ENCODE measurements at regions not wholly inside any gene's neighbourhood (a gene's known extent, or its start where the extent isn't known, plus 50 kb on each side); places are given as distances from the start of the nearest gene placed in this dataset.

DNA sequence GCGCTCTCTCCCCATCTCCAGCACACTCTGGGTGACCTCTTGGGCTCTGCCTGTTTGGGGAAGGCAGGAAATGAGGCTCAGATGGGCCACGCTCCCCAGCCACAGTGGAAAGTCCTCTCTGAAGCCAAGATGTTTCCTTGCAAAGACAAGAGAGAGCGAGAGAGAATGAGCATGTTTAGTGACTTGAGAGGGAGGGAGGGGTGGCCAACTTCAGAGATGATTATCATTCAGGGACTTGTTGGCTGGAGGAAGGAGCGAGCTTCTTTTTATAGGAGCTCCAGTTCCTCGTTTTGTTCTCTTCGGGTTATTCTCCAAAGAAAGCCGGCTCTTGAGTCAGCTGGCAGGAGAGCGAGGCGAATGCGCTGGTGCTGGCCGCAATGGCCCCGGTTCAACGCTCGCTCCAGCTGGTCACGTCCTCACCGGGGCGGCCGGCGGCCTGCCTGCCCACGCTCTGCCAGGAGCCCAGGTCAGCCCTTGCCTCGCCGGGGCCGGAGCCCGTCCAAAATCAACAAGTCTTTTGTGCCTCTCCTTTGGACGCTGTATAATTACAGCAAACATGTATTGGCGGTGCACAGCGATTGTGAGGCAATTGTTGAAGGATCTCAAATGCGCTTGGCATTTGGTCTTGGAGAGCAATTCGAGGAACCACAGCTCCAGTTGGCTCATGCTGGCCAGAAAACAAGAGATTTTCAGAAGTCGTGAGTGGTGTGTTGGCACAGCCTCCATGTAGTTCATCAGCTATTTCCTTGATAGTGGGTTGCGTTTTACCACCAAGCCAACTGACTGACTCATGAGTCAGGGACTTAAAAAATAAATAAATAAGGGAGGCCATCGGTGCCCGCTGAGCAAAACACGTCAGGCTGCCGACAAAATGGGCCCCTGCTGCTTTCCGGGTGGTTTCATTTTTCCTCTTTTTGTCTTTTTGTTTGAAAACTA, 288.6 kb downstream of the UACA start:
- ChIA-PET CTCF (interaction anchor here (1.0 to 2.0 kb wide), 6 partner anchors 9 to 999 kb away, joined by 3 to 19 read pairs (median 4); no protein-coding TSS in a partner anchor), RAD21 (ENCODE audit: low non-redundant PET in 1 of 2, low total read pairs in 2 of 2, uncharacterized antibody in 2 of 2, unreplicated experiment in 2 of 2) (no interaction called here), POLR2A (interaction anchor here (0.6 to 1.2 kb wide), 3 partner anchors 11 to 882 kb away, joined by 3 to 4 read pairs (median 3); no protein-coding TSS in a partner anchor)
- H3K27ac ChIP-seq (ENCODE audit: low read depth, low read length) = peak overlapping the region; percentile 88
- H3K4me3 ChIP-seq (replicated peaks in 1 of 2; ENCODE audit: low read depth in 1 of 2, low read length in 2 of 2) = peak overlapping the region; percentile 19 to 48
- no TSS peak for BruUV-seq (replicated peaks)
- no peaks in the 10 kb centered on the region for H4K20me1 ChIP-seq (ENCODE audit: insufficient read depth)
- H3K4me1 ChIP-seq (ENCODE audit: control insufficient read depth in 1 of 2, insufficient read depth in 2 of 2, low read length in 2 of 2) = peaks cover 26 to 38% of the 10 kb centered on the region in 2 experiments
- ATAC-seq = peak; percentile 76
- H3K36me3 ChIP-seq (ENCODE audit: control insufficient read depth in 1 of 2, insufficient read depth in 2 of 2, low read length in 2 of 2) = no peaks in the 10 kb centered on the region
- no peaks in the 10 kb centered on the region for H3K79me2 ChIP-seq (ENCODE audit: insufficient read depth, low read length)
- intact Hi-C loops (cut with micrococcal nuclease) = no loop called here
- H3K4me2 ChIP-seq (ENCODE audit: low read length) = peak overlapping the region; percentile 82
- DNase-seq (ENCODE audit: low read depth, low spot score) = peak; percentile 82
- H3K9me3 ChIP-seq (ENCODE audit: control insufficient read depth in 1 of 2, insufficient read depth in 1 of 2, low read depth in 1 of 2, low read length in 2 of 2) = no peaks in the 10 kb centered on the region
- H3K27me3 ChIP-seq (ENCODE audit: insufficient read depth, low read length) = peaks cover 3% of the 10 kb centered on the region; the same call in 1 of the 2 replicates
- no peaks in the 10 kb centered on the region for H3K9me2 ChIP-seq (ENCODE audit: insufficient read depth)
- H2AFZ ChIP-seq (ENCODE audit: low read depth, low read length, poor library complexity, severe bottlenecking) = peak overlapping the region; percentile 88
- H3K9ac ChIP-seq (ENCODE audit: low read length) = peak overlapping the region; percentile 45
- TF ChIP-seq SP1 (IDR thresholded peaks at IDR 0.05; ENCODE audit: low read depth) = peak; percentile 82
- TF ChIP-seq CBX3 (IDR thresholded peaks at IDR 0.05; ENCODE audit: low read depth) = peak; percentile 78
- TF ChIP-seq ZNF274 (IDR thresholded peaks at IDR 0.05; ENCODE audit: low read depth, low read length) = no peak
- TF ChIP-seq, protein P1, sequence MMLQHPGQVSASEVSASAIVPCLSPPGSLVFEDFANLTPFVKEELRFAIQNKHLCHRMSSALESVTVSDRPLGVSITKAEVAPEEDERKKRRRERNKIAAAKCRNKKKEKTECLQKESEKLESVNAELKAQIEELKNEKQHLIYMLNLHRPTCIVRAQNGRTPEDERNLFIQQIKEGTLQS (IDR thresholded peaks at IDR 0.05) = no peak
- TF ChIP-seq EGR1 (IDR thresholded peaks at IDR 0.05; ENCODE audit: low read depth) = peak; percentile 74
- TF ChIP-seq FOSL1 (IDR thresholded peaks at IDR 0.05; ENCODE audit: low read depth) = peak; percentile 79
- peak; percentile 75 for TF ChIP-seq JUND (IDR thresholded peaks at IDR 0.05)
- no peak; the same call in 1 of the 2 replicates for TF ChIP-seq SRF (IDR thresholded peaks at IDR 0.05; ENCODE audit: low read depth)
- TF ChIP-seq, protein P2, sequence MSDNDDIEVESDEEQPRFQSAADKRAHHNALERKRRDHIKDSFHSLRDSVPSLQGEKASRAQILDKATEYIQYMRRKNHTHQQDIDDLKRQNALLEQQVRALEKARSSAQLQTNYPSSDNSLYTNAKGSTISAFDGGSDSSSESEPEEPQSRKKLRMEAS (IDR thresholded peaks at IDR 0.05) = peak; percentile 63
- TF ChIP-seq, protein P3, sequence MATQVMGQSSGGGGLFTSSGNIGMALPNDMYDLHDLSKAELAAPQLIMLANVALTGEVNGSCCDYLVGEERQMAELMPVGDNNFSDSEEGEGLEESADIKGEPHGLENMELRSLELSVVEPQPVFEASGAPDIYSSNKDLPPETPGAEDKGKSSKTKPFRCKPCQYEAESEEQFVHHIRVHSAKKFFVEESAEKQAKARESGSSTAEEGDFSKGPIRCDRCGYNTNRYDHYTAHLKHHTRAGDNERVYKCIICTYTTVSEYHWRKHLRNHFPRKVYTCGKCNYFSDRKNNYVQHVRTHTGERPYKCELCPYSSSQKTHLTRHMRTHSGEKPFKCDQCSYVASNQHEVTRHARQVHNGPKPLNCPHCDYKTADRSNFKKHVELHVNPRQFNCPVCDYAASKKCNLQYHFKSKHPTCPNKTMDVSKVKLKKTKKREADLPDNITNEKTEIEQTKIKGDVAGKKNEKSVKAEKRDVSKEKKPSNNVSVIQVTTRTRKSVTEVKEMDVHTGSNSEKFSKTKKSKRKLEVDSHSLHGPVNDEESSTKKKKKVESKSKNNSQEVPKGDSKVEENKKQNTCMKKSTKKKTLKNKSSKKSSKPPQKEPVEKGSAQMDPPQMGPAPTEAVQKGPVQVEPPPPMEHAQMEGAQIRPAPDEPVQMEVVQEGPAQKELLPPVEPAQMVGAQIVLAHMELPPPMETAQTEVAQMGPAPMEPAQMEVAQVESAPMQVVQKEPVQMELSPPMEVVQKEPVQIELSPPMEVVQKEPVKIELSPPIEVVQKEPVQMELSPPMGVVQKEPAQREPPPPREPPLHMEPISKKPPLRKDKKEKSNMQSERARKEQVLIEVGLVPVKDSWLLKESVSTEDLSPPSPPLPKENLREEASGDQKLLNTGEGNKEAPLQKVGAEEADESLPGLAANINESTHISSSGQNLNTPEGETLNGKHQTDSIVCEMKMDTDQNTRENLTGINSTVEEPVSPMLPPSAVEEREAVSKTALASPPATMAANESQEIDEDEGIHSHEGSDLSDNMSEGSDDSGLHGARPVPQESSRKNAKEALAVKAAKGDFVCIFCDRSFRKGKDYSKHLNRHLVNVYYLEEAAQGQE (IDR thresholded peaks at IDR 0.05; ENCODE audit: low read depth) = no peak
- TF ChIP-seq, protein P4, sequence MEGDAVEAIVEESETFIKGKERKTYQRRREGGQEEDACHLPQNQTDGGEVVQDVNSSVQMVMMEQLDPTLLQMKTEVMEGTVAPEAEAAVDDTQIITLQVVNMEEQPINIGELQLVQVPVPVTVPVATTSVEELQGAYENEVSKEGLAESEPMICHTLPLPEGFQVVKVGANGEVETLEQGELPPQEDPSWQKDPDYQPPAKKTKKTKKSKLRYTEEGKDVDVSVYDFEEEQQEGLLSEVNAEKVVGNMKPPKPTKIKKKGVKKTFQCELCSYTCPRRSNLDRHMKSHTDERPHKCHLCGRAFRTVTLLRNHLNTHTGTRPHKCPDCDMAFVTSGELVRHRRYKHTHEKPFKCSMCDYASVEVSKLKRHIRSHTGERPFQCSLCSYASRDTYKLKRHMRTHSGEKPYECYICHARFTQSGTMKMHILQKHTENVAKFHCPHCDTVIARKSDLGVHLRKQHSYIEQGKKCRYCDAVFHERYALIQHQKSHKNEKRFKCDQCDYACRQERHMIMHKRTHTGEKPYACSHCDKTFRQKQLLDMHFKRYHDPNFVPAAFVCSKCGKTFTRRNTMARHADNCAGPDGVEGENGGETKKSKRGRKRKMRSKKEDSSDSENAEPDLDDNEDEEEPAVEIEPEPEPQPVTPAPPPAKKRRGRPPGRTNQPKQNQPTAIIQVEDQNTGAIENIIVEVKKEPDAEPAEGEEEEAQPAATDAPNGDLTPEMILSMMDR (IDR thresholded peaks at IDR 0.05 in 2 of 3, conservative IDR thresholded peaks at IDR 0.05 in 1 of 3; ENCODE audit: borderline replicate concordance in 1 of 3, insufficient read depth in 1 of 3, low read depth in 2 of 3, low read length in 2 of 3) = no peak
- TF ChIP-seq ELF1 (IDR thresholded peaks at IDR 0.05; ENCODE audit: borderline replicate concordance, low read depth) = no peak
- peak; percentile 19; the same call in 1 of the 2 replicates for TF ChIP-seq SIN3A (IDR thresholded peaks at IDR 0.05; ENCODE audit: low read depth)
- peak; percentile 29 for TF ChIP-seq POLR2AphosphoS5 (IDR thresholded peaks at IDR 0.05; ENCODE audit: low read depth, low read length)
- no peak for TF ChIP-seq RAD21 (IDR thresholded peaks at IDR 0.05; ENCODE audit: low read depth)
- no peak for TF ChIP-seq TCF7L2 (IDR thresholded peaks at IDR 0.05; ENCODE audit: borderline replicate concordance, extremely low read depth, insufficient read depth, insufficient read length)
- TF ChIP-seq CEBPB (IDR thresholded peaks at IDR 0.05; ENCODE audit: low read depth) = no peak; the same call in none of the 2 replicates
- no peak for TF ChIP-seq POLR2A (IDR thresholded peaks at IDR 0.05; ENCODE audit: borderline replicate concordance, extremely low read depth, insufficient read depth, insufficient read length)
- TF ChIP-seq EZH2phosphoT487 (IDR thresholded peaks at IDR 0.05; ENCODE audit: borderline replicate concordance) = no peak
- no peak for TF ChIP-seq EZH2 (IDR thresholded peaks at IDR 0.05)
